HEK293T (cell line): ENCODE measurements at regions not wholly inside any gene's neighbourhood (a gene's known extent, or its start where the extent isn't known, plus 50 kb on each side); places are given as distances from the start of the nearest gene placed in this dataset.

Experiments used
- BHLHE40 ChIP-seq: fragments of 450-650 bp; IDR thresholded peaks from 2 replicates; pipeline ENCODE4 v1.6.1; 2016; ENCODE audit warnings: mild to moderate bottlenecking, moderate library complexity, borderline replicate concordance
- ZNF384 ChIP-seq: fragments of 450-650 bp; IDR thresholded peaks from 2 replicates; pipeline ENCODE4 v1.6.1; 2016
- TF ChIP-seq, protein P1 (sequence below): fragments of 450-650 bp; IDR thresholded peaks from 2 replicates; pipeline ENCODE4 v1.6.1; 2016

GRCh38 chr2:43080571-43081021, 145.8 kb downstream of the ZFP36L2 start:
- TF ChIP-seq BHLHE40 (no peak), ZNF384 (no peak)
- TF ChIP-seq, protein P1, sequence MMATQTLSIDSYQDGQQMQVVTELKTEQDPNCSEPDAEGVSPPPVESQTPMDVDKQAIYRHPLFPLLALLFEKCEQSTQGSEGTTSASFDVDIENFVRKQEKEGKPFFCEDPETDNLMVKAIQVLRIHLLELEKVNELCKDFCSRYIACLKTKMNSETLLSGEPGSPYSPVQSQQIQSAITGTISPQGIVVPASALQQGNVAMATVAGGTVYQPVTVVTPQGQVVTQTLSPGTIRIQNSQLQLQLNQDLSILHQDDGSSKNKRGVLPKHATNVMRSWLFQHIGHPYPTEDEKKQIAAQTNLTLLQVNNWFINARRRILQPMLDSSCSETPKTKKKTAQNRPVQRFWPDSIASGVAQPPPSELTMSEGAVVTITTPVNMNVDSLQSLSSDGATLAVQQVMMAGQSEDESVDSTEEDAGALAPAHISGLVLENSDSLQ, result no peak
